GM21423 (cell line): ENCODE measurements at regions not wholly inside any gene's neighbourhood (a gene's known extent, or its start where the extent isn't known, plus 50 kb on each side); places are given as distances from the start of the nearest gene placed in this dataset.

Experiments
- ATAC-seq: cut with Tn5 transposase; IDR thresholded peaks from one replicate; pipeline ENCODE4 v1.9.1; 2021; ENCODE audit warnings: mild to moderate bottlenecking, moderate library complexity; ENCODE audit not compliant: unreplicated experiment

DNA sequence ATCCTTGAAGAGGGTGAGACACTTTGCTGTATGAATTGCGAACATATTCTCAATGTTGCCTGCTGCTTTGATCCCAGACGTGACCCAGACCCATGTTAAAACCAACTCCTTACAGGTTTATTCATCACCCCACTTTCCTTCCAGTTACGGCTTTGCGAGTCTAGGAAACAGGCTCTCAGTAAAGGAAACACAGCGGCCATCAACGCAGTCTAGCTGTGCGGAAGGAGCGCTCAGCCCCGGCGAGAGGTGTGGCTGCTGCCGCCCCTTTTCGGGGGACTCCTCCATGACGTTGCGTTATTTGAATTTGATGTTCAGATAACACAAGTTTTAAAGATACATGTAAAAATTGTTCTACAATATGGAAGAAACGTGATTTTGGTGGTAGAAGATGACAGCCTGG, 206.4 kb upstream of the FAT1 start:
- ATAC-seq: no peak

DNA sequence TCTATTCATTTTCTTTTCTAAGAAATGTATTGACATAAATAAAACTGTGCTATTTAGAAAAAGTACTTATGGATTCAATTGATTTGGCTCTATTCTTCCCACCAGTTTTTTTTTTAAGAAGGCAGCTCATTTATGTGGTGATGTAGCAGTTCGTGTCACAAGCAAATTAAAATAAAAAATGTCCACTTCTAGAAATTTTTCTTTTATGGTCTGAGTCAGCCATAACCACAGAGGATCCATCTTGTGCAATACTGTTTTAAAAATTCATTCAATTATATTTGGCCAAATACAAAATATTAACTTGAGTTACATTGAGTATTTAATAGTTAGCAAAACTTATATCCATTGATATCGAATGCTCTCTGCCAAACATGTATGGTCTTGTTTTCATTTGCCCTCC, 207.9 kb upstream of the FAT1 start:
- ATAC-seq: no peak

DNA sequence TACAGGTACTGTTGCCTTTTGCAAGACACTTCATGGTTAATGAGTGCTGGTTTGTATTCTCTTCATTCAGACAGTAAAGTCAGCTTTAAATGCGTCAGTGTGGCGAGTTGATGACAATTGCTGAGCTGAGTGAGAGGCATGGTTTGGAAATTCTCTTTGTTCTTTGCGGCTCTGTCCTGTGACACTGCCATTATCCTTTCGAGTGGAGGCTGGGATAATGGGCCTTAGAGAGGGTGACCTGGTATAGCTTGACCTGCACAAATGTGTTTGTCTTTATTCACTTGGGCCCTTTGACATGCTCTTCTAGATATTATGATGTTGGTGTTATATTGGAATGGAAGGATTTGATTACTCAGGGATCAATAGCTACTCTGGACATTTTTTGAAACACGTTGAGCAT, 208.5 kb upstream of the FAT1 start:
- no peak for ATAC-seq

DNA sequence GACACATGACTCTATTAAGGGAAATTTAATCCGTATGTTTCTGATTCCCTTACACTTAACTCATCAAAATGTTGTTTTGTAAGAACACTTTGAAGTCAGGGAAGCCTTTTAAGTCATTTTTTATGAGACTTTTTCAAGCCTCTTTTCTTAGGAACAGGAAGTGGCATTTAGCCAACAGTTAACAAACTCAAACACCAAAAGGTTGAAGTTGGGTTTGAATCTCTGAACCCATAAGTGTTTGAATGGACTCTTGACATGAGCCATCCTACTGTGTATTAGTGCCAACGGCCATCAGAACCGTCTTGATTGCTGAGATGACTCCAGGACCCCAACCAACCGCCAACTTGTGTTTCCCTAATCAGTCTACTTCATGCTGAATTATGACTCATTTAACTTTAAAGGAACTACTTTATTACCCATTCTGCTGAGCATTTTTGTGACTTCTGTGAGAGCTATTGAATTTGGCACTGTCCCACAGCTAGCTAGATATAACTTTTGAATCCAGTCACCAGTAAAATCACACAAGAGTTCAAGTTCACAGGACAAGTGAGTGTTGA, 209.1 kb upstream of the FAT1 start:
- no peak for ATAC-seq

DNA sequence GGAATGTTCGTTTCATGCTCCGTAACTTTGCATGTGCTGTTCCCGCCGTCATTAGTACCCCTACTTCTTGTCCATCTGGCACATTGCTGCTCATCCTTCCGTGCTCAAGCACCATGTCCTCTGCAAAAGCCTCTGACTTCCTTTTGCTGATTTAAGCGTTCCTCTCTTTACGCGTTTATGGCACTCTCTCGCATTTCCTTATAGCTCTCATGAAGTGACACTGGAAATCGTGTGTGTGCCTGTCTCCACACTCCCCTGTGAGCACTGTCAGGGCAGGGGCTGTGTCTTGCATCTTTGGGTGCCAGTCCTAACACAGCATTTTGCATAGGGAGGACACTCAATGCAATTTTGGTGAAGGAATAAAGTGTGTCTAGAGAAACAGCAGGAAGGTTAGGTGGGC, 210.6 kb upstream of the FAT1 start:
- no peak for ATAC-seq

DNA sequence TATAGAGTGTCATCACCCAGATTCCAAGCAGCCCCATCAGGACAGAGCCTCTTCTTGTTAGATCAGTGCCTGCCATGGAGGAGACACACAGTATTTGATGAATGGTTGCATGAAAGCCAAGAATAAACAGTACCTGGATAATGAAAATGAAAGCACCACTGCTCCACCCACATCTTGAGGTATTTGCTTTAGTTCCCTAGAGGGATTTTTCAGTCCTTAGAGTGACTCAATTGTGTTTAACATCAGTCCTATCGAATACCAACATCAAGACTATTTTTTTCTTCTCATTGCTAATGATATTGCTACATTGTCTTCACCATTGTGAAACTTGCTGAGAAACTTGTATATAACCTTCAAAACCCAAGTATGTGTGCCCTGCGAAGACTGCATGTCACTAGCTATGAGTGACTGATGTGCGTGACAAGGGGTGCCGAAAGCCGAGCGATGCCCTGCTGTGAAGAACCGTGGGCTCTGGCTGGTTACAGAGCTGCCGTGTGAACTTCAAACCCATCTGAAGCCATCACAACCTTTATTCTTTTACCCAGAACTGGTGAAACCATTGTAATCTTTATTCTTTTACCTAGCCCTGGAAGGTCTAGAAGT, 211.3 kb upstream of the FAT1 start:
- no peak for ATAC-seq

DNA sequence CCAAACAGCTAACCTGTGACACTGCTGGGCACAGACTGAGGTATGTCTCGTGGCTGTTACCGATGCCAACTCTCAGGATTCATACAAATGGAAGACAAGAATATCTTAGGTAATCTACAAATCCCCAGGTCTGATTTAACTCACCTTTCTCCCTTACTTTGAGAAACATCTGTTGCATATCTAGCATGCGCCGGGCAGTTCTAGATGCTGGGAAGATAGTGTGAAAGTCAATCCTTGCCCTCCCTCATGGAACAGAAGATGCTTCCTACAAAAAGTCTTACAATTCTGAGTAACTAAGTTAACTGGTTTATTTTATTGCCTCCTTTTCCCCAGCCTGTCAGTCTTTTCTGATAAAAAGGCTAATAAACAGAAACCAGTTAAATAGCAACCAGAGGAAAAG, 212.2 kb upstream of the FAT1 start:
- ATAC-seq: no peak

DNA sequence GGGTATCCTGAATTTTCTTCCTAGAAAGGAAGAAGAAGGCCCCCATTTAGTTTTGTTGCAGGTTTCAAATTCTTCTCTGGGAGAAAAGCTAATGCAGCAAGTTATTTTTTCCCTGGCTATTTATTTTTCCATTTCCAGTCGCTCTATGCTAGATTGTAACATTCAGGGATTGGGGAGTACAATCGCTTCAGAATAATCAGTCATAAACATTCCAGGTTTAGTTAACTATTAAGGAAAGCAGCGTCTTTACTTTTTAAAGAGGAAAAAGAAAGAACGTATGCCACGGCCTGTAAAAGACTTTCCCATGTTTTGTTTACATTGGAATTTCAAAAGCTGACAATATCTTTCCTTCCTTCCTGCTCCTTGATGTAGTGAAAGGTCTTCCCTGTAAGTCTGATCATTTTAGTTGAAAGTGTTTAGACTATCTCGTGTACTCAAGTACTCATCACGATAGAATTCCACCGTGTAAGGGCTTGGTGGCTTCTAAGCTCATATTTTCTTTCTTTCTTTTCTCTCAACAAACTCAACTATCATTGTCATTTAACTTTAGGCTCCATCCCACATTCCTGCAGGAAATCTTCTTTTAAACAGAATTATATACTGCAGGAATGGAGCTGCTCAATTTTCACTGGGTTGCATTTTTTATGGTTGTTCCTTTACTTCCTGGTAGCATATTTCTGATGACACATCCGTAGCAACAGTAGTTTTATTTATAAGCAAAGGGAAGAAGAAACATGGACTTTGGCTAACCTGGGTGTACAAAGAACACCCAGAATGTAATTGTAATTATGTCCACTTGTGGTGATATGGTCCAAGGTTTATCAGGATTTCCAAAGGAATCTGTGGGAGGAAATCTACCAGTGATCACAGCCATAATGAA, 213.1 kb upstream of the FAT1 start:
- no peak for ATAC-seq

DNA sequence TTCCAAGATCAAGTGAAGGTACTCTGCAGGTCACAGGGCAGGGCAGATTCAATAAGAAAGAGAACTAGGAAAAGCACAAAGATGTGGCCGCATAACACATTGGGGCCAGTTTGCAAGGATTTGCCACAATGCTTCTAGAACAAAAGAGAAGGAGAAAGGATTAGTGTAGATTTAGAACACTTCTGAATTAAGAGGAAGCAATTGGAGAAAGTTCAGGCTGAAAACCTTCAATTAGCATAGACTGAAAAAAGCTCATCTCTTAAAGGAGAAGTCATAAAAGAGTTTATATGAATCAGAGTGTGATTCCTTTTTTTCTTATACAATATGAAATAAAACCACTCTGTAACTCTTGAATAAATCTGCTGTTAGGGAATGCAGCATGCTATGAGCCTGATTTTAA, 215.6 kb upstream of the FAT1 start:
- no peak for ATAC-seq

DNA sequence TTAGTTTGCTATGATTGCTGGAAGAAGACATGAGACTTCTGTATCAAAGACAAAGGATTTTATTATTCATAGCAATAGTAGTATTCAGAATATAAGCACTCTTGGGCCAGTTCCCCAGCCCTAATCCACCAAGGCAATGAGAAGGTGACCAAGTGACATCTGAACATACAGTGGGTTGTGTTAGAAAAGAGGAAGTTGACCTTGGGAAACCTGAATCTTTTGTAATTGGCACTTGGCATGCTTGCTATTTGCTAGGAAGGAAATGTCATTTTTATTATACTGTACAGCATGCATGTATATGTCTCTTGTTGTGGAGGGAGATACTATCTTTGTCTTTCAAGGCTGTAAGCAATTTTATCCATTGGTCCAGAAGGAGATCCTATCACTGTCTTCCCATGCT, 216.1 kb upstream of the FAT1 start:
- no peak for ATAC-seq

DNA sequence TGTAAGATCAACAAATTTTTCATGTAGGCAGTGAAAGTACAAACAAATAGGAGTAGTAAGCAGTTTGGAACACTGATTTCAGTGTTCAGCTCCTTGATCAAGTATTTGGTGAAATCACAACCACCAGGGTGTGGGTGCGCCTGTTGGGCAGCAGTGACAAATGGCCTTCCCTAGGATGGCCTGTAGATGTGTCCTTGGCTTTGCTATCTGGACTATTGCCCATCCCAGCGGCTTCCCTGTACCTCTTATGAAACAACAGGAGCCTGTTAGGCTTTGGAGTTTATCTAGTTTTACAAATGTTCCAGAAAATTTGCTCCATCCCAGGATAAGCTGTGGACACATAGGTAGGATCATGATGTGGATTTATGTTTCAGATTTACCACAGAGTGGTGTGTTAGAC, 216.8 kb upstream of the FAT1 start:
- no peak for ATAC-seq

DNA sequence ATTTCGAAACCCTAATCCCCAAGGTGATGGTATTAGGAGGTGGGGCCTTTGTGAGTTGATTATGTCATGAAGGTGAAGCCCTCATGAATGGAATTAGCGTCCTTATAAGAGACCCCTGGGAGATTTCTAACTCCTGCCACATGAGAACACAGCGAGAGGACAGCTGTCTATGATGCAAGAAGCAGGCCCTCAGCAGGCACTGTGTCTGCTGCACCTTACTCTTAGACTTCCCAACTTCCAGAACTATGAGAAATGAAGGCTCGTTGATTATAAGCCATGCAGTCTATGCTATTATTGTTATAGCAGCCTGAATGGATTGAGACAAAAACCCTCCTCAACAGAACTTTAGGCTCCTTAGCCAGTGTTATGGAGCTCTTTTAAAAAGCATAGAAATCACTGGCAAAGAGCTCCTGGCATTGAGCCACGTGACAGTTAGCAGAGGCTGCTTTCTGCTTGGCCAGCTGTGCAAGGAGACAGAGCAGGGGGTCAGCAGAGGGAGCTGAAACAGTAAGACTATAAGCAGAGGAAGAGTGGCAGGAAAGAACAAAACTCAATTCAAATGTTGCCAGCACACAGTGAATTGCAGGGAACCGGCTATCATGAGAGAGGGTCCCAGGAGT, 219.2 kb upstream of the FAT1 start:
- no peak for ATAC-seq

DNA sequence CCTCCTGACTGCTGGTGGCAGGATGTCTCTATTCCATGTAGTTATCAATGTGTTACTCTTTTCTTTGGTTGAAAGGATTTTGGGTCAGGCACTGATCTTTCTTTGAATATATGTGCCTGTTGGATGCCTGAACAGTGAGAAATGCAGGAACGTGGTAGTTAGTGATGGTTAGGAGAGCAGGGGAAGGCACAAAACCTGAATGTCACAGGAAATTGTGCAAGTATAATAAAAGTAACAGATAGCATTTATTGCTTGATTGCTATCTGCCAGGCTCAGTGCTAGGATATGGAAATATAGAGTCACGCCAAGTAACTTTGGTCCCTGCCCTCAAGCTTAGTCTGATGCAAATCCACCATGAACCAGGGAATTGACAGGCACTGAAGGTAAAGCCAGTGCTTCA, 219.8 kb upstream of the FAT1 start:
- ATAC-seq: no peak

DNA sequence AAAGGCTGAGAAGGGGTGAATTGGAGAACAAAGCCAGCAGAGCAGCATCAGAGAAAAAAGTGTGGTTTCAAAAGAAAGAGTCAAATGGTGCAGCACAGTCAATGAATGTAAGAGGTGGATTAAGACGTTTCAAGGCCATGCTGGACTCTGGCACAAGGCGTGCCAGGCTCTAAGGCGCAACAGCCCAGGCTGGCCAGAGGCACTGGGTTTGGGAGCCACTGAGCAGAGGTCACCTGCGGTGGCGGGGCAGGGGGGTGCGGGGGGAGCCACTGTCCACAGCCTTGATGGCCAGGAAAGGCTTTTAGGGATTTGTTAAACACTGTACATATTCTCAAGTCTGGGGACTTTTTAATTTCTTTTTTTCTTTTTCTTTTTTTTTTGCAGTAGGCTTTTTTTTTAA, 222.5 kb upstream of the FAT1 start:
- no peak for ATAC-seq

DNA sequence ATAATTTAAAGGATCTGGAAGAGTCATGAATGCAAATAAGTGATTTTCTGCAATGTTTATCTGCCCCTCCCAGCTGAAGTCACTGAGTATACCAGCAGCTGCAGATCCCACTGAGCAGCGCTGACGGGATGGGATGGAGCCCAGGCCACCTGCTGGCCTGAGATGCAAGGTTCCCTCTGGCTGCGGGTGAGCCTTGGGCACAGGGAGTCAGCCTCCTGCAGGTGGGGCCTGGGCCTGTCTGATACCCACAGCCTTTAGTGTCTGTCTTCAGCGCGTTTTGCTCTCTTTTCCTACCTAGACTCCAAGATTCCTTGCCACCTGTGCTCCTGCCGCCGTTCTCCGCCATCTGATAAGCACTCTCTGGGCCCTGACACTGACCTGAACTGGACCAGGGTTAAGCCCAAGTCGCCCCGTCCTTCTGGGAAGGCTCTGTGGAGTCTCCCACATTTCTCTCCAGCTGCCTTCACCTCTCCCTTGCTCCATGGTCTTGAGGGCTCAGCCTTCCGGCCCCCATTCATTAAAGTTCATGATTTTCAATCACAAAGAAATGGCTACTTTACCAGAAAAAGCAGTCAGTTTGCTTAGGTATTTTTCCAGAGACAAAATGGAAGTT, 223.1 kb upstream of the FAT1 start:
- no peak for ATAC-seq

DNA sequence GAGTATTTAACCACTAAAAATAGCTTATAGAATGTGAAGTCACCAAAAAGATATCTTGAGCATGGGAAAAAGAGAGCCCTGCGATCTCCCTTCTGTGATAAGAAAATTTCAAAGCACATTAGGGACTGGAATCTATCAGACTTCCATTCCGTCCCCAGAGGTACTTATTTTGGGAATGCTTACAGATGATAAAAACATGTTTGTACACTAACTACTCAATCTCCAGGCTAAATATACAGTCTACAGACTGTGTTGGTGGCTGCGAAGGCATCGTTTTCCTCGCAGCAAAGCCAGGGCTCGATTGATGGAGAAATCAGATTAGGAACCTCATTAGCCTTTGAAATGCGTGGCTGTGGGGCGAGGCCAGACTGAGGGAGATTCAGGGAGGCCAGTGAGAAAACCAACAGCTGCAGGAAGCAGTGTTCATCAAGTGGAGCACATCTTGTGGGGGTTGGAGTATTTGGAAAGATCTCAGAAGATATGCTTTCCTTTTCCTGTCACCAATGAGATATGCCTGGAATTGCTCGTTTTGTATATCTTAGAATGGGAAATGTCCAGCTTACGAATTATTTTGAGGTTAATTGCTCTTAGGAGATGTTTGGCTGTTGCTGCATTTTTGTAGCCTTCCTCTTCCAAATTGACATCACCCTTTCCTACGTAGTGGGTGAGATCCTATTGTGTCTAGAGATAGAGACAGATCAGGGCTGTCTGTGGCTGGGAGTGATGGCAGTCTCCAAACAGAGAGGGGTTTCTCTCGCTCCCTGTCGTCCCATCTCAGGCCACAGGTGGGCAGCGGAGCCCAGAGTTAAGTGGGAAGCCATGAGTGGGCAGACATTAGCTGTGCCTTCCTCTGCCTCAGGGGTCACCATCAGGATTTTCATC, 224.9 kb upstream of the FAT1 start:
- ATAC-seq: no peak

DNA sequence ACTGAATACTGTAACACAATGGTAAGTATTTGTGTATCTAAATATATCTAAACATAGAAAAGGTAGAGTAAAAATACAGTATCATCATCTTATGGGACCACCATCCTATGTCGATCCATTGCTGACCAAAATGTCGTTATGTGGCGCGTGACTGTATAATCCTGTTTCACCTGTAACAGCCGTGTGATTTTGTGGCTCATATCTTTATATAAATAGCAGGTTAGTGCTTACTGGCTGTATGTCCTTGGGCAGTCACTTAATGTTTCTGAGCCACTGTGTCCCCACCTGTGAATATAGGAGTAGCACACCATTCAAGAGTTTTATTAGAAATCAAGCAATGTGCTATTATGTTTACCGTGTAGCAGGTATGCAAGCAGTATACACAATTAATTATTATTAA, 226.2 kb upstream of the FAT1 start:
- ATAC-seq: no peak

DNA sequence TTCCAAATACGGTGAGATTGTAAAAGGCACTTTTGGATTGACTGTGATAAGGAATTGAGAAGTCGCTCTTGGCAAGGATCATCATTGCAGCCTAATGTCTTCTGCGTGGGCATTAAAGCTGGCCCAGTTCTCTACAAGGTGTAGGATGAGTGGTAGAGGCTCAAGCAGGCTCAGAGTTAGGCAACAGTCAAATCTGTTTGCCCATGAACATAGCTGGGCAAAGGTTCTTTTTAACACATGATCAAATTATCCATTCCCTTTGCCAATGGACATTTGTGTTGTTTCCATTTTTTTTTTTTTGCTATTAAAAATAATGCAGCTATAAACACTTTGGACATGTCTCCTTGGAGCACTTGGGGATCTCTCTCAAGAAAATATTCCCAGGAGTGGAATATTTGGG, 229.1 kb upstream of the FAT1 start:
- no peak for ATAC-seq

DNA sequence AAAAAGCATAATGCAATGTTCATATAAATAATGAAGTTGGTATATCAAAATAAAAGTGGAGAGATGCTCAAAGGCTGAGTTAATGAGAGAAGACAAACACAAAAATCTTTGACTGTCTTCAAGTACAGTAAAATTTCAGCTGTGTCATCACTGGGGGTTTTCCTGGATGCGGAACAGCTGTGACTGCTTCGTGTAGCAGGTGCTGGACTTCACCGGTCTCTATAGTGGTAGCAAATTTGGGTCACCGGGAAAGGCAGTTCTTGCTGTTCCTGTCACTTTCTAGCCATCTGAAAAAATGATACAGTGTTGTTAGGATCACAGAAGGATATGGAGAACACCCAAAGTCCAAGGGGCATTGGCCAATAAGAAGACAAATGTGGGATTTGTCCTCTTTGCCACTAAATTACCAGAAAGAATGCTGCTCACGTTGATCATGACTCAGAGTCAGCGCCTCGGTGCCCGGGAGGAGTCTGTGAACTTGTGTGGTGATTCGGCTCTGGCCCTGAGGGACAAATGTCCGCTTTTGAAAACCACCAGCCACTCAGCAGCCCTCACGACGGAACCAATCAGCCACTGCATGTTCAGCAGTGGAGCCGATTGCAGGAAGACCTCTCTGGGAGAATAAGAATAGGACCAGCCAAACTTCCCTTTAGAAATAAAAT, 230.1 kb upstream of the FAT1 start:
- no peak for ATAC-seq

DNA sequence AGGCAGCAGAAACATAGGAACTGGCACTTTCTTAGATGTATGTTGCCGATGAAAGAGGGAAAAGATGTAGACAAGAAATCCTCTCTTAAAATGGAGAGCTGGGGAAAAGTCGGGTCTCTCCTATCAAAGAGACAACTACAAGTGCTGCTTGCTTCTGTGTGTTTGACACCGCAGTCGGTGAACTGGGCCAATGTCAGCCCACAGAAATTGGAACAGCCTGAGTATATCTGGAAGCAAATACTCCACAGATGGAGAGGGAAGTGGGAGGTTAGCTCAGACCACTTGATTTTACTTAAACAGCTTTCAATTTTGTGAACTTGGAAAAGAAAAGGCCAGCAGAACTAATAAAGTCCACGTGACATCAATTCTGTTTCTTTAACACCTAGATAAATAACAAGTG, 230.9 kb upstream of the FAT1 start:
- no peak for ATAC-seq
